T-helper 22 cell (primary cell): ENCODE measurements at regions not wholly inside any gene's neighbourhood (a gene's known extent, or its start where the extent isn't known, plus 50 kb on each side); places are given as distances from the start of the nearest gene placed in this dataset.
A peak's percentile ranks its signal among the peaks of the same experiment; 100 is the strongest.

Experiments used
- DNase-seq: peaks from one replicate; pipeline ENCODE4 v3.0.0-alpha.2; 2020; ENCODE audit warnings: low read depth

DNA sequence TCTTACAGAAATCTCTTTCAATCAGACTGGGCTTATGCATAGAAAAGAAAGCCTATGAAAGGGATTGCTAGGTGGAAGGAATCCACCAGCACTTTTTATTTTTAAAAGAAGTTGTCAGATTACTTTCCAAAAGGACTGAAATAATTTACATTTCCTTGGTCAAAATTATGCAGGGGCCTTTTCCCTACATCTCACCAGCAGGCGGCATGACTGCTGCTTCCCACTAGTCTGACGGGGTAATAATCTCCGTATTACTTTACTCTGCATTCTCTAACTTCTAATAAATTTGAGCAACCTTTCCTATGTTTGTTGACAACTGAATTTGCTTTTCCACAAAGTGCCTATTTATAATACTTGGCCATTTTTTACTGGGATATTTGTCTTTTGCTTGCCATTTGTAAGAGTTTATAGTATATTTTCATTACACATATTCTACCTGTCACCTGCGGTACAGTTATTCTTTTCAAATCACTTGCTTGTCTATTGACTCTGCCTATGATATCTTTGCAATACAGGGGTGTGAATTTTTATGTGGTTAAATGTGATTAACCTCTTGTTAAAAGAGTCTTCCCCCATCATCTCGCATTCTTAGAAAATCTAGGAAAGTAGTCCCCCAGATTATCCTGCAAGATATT lies 51.9 kb upstream of the USP47 start:
- no peak for DNase-seq

DNA sequence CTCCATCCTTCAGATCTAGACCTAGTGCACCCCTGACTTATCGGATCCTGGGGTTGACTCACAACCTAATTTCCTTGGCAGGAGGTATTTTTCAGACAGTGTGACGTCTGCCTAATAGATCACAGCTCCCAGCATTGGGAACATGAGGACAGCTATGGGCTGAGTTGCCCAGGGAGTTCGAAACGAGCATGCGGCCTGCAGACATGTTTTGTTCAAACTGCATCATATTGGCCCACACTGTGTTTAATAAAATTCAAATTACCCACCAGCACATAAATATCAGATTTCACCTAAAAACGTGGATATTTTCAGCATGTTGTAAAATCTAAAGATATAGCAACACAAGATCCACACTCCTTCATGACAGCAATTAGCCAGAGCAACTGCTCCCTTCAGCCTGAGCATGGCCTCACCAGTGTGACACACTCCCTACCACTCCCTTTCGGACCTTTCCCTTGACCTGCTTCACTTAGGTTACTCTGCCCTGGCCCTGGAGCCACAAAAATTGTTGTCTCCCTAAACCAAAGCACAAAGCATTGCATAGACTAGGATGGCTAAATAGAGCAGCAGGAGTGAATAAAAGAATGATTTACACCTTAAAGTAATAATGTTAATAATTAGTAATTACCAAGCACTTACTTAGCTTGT lies 53.6 kb upstream of the USP47 start:
- no peak for DNase-seq

DNA sequence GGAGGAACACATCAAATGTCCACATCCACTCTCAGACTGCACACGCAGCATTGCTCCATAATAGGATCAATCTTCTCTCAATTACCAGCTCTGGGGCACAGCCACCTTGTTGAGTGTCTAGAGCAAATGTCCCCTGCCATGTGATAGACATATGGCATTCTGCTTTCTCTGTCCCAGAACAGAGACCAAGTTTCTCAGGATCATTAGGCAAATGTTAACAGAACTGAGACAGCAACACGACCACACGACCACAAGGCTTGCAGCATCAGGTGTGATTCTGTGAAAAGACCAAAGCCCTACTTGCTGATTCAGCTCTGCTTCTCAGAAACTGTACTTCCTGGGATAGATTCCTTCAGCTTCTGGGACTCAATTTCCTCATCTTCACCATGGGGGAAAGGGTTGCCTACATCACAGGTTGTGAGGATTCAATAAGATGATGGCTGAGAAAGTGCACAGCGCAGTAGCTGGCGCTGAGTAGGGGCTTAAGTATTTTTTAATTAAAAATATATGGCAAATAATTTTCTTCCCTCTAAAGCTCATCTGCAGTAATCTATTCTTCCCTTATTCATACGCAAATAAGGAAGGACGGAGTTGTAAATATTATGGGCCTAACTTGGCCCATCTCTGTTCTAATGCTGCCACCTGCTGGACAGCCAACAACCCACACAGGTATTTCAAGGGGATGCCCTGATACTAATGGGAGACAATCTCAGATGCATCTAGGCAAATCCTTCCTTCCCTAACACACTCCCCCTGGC lies 54.3 kb upstream of the USP47 start:
- DNase-seq: peak; percentile 25

DNA sequence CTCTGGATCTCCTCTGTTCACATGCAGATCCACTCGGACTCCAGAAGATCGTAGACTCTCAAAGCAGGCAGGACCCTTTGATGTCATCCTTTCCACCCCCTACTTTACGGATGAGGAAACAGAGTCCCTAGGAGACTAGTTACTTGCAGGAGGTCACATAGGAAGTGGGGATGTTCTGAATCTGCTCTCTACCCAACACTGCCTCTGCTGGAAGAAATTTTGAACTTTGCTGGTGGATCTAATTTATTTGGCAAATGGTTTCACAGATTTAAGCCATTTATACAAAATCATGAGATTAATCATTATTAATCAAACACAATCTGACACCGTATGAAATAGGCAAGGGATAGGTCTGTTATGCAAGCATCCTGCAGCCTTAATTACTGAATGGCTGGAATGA lies 55.0 kb upstream of the USP47 start:
- no peak for DNase-seq

DNA sequence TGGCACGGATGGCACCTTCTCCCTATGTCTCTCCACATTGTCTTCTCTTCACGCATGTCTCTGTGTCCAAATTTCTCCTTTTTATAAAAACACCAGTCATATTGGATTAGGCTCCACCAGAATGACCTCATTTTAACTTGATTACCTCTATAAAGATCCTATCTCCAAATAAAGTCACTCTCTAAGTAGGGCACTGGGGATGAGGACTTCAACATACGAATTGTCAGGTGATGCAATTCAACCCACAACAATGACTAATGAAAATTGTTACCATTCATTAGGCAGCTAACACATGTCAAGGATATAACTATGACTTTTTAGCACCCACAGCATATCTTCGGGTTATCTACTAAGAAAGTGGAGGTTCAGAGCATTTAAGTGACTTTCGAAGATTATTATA lies 55.5 kb upstream of the USP47 start:
- DNase-seq: no peak

DNA sequence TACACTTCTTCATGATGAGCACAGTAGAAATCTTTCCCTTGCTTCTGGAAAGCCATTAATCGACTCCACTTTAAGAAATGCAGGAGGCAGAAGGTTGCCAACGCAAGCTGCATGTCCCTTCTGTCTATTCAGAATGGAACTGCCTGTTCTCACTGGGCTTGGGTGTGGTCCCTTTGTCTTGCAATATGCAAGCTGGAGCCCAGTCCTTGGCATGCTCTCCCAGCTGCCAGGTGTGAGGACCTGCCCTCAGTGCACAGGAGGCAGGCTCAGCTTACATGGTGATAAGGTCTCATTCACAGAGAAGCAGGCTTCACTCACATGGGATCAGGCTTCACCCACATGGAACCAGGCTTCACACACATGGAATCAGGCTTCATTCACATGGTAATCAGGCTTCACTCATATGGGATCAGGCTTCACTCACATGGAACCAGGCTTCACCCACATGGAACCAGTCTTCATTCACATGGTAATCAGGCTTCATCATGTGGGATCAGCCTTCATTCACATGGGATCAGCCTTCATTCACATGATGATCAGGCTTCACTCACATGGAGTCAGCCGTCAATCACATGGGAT lies 59.2 kb upstream of the USP47 start:
- no peak for DNase-seq

DNA sequence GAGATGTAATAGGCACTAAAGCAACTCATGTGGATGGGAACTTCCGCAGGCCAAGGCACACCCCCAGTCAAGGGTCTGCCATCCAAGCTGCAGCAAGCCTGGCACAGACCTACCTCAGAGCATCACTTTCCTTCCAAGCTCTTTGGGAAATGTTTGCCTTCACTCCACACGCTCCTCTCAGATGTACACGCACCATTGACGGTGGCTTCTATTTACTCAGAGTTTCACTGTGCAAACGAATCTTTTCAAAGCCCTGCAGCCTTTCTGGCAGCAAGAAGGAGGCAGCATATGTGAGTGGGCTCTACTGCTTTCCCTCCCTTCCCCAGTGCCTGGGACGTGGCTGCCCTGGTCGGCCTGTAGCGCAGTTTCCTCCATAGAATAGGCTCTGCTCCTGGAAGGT lies 60.9 kb upstream of the USP47 start:
- no peak for DNase-seq

DNA sequence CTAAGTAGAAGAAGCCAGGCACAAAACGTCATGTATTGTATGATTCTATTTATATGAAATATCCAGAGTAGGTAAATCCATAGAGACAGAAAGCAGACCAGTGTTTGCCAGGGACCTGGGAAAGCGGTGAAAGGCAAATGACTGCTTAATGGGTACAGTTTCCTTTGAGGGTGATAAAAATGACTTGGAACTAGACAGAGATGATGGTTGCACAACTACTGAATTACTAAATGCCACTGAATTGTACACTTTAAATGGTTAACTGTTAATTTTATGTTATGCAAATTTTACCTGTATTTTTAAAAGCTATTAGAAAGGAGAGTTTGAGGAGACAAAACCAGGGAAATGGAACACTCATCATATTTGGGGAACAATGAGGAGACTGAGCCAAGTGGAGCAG lies 61.8 kb upstream of the USP47 start:
- no peak for DNase-seq

DNA sequence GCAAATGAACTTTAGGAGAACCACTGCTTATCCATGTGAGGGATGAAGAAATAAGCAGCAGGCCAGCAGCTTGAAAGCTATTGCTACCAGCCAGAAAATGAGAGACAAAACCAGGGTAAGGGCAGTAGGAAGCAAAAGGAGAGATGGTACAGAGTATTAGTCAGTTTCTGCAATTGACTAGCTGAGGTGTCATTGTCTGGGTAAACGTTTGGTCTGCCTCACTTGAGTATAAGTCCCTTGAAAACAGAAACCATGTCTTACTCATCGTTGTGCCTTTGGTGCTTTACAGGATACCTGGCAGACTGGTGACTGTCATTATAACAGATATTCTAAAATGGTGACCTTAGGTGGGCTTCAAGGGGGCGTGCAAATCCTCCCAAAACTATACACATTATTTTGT lies 63.9 kb upstream of the USP47 start:
- no peak for DNase-seq

DNA sequence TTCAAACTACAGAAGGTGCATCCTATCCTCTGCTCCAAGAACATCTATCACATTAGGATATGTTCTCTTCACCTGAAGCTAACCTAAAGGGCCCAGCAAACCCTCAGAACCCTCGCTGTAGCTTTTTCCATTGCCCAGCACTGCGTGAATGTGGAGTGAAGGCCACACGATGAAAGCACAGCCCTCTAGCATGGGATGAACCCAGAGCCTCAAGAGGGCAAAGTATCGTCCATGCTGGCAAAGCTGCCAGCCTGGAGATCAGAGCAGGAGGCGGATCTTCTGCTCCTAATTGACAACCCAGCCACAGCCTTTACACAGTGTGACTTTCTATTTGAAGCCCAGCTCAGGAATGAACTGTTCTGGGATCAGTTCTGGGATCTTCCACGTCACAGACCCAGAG lies 65.1 kb upstream of the USP47 start:
- DNase-seq: no peak

DNA sequence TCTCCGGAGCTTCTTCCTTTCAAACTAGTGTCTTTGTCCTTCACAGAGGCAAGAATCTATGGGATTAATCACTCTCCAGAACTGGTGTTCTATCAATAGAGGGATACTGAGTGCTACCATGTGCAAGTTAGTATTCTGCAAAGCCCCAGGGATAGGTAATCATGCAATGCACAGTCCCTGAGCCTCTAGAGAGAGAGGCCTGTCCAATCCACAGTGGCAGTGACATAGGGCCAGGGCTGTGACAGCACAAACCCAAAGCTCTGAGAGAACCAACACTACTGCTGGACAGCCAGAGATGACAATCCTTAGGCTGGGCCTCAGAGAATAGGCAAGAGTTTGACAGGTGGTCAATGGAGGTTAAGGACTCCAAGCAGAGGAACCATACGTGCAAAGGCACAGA lies 66.8 kb upstream of the USP47 start:
- DNase-seq: no peak

DNA sequence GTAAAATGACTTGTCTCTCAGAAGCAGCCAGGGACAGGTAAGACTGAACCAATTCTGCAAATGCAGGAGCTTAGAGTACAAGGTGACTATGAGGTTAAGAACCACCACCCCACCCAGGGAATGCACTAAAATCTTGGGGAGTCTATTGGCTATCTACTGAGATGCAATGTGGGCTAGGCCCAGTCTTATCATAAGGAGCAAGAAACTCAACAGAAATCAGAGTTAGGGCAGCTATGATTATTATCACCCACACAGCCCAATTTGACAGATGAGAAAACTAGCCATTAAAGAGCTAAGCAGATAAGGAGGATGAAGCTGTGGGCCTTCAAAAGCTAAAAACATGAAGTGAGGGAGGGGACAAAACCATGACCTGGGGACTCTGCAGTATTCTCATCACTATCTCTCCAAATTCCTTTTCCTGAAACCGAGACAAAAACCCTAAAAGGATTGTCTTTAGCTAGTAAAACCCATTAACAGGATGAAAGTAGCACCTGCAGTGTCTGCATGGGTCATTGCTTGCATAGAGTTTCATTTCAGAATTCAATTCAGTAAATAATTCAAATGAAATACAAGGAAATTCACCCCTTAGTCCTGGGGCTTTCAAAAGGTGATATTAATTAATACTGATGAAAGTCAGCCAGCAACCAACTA lies 68.8 kb upstream of the USP47 start:
- DNase-seq: no peak

DNA sequence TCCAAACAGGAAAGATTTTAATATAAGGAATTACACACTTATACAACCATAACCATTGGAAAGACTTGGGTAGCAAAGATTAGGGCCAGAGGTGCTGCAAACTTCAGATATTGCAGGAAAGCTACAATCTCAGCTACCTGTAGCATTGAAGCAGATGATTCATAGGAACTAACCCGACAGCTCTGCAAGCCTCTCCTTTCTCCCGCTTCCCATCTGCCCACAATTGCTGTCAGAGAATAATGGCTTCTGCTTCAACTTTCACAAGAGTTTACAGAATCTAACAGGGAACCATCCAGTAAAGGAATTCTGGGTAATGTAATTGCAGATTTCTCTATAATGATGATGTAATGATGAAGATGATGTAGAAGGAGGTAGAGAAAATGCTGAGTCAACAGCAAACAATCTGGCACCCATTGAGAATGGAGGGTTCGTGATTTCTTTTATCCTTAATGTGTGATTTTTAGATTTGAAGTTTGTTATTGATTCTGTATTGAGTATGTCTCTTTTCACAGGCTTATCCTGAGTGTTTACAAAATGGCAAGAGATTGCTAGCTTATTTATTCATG lies 70.8 kb upstream of the USP47 start:
- no peak for DNase-seq

DNA sequence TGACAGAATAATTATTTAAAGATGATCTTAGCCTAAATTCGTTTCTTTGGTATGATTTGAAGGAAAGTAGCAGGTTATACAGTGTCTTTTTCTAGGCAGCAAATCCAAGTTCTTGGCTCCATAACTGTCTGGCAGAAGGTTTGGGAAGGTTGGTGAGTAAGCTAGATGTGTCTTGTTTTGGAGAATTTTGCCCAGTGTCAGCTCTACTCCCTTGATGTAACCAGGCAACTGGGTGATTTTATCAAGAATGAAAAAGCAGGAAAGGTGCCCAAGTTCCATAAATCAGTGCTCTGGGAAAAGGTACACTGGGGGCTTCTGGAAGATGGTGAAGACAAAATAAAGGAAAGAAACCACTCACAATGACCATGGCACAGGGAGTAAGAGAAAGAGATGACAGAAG lies 71.5 kb upstream of the USP47 start:
- DNase-seq: no peak

DNA sequence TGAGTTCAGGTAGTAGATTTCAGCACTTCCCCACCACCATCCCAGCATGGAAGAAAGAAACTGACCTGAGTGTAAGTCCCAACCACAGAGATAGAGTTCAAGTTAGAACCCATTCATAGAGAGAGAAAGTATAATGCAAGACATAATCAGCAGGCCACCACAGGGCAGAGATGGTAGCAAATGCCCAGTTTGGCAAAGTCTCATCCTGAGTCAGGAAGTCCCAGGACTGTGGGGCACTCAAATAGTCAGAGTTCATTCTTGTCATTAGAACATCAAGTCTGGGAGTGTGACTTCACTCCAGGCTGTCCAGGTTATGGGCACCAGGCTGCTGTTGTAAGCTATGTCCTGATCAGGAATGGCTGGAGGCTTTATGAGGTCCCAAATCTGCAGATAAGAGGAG lies 72.0 kb upstream of the USP47 start:
- no peak for DNase-seq

DNA sequence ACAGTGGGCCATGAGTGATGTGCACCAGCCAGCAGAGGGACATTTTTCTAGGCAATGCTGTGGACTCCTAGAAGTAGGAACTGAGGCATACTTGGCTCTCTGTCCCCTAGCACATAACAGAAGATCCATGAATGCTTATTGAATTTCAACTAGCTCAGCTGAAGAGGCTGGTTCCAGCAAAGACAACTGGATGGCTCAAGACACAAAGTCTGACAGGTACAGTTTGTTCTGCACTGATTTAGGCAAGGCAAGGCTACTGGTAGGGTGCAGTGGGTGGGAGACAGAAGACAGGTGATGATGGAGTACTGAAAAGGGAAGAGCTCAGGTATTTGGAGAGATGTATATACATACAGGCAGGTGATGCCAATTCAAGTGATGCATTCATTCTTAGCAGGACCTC lies 72.4 kb upstream of the USP47 start:
- no peak for DNase-seq

DNA sequence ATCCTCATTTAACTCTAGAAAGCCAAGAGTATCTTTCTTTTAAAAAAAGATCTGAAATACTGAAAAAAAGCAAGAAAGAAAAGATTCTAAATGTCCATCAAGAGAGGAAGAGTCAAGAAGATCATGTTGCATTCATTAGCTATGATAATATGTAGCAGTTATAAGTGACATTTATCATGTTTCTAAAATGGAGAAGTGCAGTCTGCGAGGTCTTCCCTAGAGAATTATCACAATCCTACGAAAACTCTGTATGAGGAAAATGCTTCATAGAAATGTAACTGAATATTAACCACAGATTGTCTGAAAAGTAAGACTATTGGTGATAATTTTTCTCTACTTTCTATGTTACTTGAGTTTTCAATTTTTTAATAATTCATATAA lies 77.4 kb upstream of the USP47 start:
- no peak for DNase-seq

DNA sequence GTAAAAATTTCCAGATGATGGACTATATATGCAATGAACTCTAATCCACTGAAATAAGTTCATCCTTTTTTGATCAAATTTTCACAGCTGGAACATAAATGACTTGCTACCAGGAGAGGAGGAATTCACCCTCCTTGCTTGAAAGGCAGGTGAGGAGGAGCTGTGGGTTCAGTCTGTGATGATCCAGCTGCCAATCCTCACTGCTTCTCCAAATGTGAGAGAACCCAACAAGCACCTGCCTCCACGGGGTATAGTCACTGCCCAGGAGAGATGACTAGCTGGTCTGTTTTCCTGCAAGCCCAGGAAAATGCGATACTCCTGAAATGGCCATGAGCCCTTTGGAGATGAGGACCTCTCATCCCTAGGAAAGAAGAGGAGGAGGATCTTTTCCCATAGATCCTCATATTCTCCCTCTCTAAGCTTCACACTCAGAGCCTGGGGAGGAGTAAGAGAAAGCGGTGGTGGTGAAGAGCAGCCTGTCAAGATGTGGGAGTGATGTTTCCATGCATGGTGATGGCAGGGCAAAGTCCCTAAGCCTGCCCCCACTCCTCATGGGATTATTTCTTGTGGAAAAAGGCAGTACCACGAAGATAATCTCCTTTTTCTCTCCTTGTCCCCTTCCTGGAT lies 77.9 kb upstream of the USP47 start:
- DNase-seq: no peak

DNA sequence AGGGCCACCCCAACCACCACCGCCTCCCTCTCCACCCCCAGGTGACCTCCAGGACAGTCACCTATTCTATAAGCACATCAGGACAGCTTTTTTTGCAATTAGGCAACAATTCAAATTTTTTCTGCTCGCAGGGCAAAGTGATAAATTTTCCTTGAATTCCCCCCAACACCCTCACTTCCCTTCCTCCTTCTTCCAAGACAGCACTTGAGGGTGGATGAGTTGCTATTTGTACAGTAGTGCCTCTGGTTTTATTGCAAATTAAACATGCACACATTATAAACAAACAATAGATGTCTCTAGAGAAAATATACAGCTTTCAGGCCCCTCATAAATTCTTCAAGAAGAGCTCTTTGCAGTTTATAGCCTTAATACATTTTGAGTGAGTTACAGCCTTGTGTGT lies 80.9 kb upstream of the USP47 start:
- no peak for DNase-seq

DNA sequence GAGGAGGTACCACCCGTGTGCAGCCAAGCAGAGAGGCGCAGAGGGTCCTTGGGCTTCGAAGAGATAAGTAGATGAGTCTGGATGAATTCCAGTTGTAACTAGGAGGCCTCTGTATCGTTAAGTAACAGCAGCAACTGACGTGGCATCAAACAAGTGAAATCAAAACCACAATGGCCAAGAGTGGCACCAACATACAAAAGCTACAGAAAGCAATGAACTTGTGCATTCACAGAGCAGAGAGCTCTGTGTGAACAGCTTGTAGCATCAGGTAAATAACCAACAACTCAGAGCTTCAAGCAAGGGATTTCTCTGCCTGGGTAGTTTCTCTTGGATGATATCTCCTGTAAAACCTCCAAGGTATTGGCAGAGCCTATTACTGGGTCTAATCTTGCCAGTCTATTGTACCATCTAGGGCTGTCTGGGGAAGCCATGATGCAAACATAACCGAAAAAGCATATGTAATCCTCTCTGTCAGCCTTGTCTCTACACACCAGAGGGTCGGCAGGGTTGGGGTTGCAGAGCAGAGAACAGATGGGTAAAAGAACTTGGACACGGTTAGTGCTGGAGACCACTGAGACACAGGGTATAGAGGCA lies 83.1 kb upstream of the USP47 start:
- DNase-seq: no peak

DNA sequence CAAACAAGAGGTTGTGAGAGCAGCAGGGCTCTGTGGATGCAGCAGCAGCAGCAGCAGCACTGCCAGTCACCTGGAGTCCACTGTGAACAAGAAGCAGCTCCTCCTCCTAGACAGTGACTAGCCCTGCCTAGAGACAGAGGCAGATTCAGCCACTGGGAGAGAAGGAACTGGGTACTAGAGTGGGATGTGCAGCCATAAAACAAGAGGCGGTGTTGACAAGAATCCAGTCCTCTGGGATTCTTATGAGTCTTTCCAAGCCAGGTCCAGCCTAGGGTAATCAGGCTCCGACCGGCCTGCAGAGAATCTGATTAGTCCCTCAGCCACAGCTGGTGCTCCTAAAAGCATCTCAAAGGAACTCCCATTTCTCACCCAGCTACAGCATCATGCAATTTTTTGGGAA lies 83.9 kb upstream of the USP47 start:
- DNase-seq: no peak

DNA sequence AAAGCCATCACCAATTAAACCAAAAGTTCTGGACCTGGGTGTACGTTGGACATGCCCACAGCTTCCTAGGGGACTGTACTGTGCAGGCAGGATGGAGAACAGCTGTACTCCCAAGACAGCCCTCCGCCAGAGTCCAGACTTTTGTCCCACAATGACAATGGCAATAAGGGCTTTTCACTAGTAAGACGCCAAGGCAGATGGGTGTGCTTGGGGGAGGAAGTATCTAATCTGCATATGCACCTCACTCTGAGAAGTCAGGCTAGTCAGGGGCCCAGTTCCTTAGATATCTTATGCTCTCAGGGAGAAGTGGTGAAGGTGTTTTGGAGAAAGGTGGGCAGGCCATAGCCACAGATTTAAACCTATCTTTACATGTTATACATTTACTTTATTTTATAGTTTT lies 85.1 kb upstream of the USP47 start:
- no peak for DNase-seq
